A673 (cell line): ENCODE measurements at regions not wholly inside any gene's neighbourhood (a gene's known extent, or its start where the extent isn't known, plus 50 kb on each side); places are given as distances from the start of the nearest gene placed in this dataset.

Experiments
- EZH2 ChIP-seq: fragments of 200-600 bp; sonication (generic); IDR thresholded peaks from 2 replicates; pipeline ENCODE4 v1.6.1; 2017; ENCODE audit warnings: borderline replicate concordance, low read depth, mild to moderate bottlenecking, mixed read lengths, antibody characterized with exemption, low read length; ENCODE audit not compliant: poor library complexity, severe bottlenecking
- TF ChIP-seq, protein P1 (sequence below): fragments of 300-800, 200-600 bp; sonication (generic); conservative IDR thresholded peaks from 2 replicates; pipeline ENCODE4 v1.5.1; 2017; ENCODE audit warnings: low read depth, mild to moderate bottlenecking, antibody characterized with exemption, low read length, moderate library complexity, mixed read lengths

GRCh38 chr7:85462671-85463070, 275.8 kb upstream of the SEMA3D start:
- TF ChIP-seq, protein P1, sequence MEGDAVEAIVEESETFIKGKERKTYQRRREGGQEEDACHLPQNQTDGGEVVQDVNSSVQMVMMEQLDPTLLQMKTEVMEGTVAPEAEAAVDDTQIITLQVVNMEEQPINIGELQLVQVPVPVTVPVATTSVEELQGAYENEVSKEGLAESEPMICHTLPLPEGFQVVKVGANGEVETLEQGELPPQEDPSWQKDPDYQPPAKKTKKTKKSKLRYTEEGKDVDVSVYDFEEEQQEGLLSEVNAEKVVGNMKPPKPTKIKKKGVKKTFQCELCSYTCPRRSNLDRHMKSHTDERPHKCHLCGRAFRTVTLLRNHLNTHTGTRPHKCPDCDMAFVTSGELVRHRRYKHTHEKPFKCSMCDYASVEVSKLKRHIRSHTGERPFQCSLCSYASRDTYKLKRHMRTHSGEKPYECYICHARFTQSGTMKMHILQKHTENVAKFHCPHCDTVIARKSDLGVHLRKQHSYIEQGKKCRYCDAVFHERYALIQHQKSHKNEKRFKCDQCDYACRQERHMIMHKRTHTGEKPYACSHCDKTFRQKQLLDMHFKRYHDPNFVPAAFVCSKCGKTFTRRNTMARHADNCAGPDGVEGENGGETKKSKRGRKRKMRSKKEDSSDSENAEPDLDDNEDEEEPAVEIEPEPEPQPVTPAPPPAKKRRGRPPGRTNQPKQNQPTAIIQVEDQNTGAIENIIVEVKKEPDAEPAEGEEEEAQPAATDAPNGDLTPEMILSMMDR = no peak
- TF ChIP-seq EZH2 = no peak
